Mucosa of rectum (tissue), 2 donors: ENCODE measurements at regions not wholly inside any gene's neighbourhood (a gene's known extent, or its start where the extent isn't known, plus 50 kb on each side); places are given as distances from the start of the nearest gene placed in this dataset.

Experiments used
- H3K27ac ChIP-seq, 2 donors: one replicate each; pipeline ENCODE4 v1.7.0; 2013; ENCODE audit warnings: inconsistent platforms in 2 of 2, low read depth in 2 of 2, low read length in 2 of 2
- H3K27me3 ChIP-seq, 2 donors: one replicate each; pipeline ENCODE4 v1.7.0; 2013; ENCODE audit warnings: low read length in 2 of 2; ENCODE audit not compliant: control insufficient read depth in 2 of 2, insufficient read depth in 2 of 2
- H3K36me3 ChIP-seq, 2 donors: one replicate each; pipeline ENCODE4 v1.7.0; 2013; ENCODE audit warnings: low read length in 2 of 2; ENCODE audit not compliant: control insufficient read depth in 2 of 2, insufficient read depth in 2 of 2
- H3K4me1 ChIP-seq, 2 donors: one replicate each; pipeline ENCODE4 v1.7.0; 2013; ENCODE audit warnings: low read length in 2 of 2, mild to moderate bottlenecking in 1 of 2; ENCODE audit not compliant: control insufficient read depth in 2 of 2, insufficient read depth in 2 of 2
- H3K4me3 ChIP-seq, 2 donors: one replicate each; pipeline ENCODE4 v1.7.0; 2013; ENCODE audit warnings: low read length in 2 of 2
- H3K9ac ChIP-seq, 2 donors: one replicate each; pipeline ENCODE4 v1.7.0; 2013; ENCODE audit warnings: low read length in 2 of 2, low read depth in 1 of 2, mild to moderate bottlenecking in 1 of 2
- H3K9me3 ChIP-seq, 2 donors: one replicate each; pipeline ENCODE4 v1.7.0; 2013; ENCODE audit warnings: low read length in 2 of 2; ENCODE audit not compliant: control insufficient read depth in 2 of 2
- donor health status: healthy.
- donor health status: Normal muscosa, but diverticular disease.

DNA sequence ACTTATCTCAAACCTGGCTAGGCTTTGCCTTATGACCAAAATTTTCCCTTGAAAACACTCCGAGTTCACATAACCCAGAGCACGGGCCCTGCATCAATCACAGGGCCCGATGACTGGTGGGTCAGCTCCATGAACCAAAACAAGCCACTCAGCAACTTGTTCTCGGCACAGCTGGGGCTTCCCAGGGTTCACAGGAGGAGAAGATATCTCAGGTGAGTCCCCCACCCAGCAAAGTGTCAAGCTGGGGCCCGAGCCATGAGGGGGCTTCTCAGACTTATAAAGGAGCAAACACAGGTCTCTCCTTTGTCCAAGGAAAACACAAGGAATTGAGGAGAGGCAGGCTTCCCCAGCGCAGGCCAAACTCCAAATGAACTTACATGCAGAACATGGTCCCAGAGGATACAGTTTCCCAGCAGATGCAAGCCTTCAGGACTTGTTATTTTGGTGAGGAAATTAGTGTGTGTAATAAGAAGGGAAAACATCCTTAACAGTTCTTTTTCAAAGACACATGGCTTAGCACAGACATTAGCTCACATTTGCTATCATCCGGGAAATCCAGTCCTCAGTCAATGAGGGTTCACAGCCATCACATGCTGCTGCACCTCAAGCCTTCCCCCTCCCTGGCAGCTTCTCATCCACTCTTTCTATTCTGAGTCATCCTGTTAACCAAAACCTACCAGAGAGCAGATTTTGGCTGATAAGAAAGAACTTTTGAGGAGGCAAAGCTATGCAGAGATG lies 98.1 kb upstream of the NFIA start:
- H3K36me3 ChIP-seq: no peaks in the 10 kb centered on the region
- no peaks in the 10 kb centered on the region for H3K27me3 ChIP-seq
- no peaks in the 10 kb centered on the region for H3K9me3 ChIP-seq
- H3K4me1 ChIP-seq: no peaks in the 10 kb centered on the region
- H3K9ac ChIP-seq: no peak overlapping the region
- peak overlapping the region in 1 of 2 donors; percentile 32 for H3K27ac ChIP-seq
- H3K4me3 ChIP-seq: no peak overlapping the region

DNA sequence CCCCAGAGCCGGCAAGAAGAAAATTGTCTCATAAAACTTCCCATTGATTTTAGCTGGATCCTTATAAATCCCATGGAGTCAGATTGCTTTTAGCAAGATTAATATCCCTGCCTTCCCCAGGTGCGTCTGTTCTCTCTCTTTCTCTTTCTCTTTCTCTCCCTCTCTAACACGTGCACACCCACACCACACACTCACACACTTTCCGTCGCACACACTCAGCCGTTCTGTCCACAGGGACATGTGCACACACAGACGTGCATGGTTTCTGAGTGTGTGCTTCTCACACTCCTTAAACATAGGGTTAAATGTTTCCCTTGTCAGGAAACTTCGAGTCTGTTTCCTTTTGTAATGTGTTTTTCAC lies 98.7 kb upstream of the NFIA start:
- no peak overlapping the region for H3K9ac ChIP-seq
- H3K36me3 ChIP-seq: no peaks in the 10 kb centered on the region
- H3K27ac ChIP-seq: peak overlapping the region in 1 of 2 donors; percentile 32
- no peaks in the 10 kb centered on the region for H3K27me3 ChIP-seq
- H3K4me3 ChIP-seq: no peak overlapping the region
- no peaks in the 10 kb centered on the region for H3K9me3 ChIP-seq
- no peaks in the 10 kb centered on the region for H3K4me1 ChIP-seq

DNA sequence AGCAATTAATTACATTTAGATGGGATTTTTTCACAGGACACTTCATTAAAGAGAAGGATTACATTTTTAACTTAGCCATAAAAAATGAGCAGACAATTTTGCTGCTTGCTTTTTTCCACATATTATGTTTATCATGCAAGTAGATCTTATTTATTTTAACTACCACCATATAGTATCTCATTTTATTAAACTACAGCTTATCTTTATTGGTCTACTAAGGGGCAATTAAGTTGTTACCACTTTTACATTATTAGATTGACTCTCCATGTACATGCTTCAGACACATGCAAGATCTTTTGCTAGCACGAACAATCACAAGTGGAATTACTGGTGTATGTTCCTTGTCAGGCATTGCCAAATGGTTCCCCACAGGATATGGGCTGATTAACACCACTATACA lies 99.8 kb upstream of the NFIA start:
- H3K27ac ChIP-seq: no peak overlapping the region
- no peaks in the 10 kb centered on the region for H3K4me1 ChIP-seq
- no peaks in the 10 kb centered on the region for H3K27me3 ChIP-seq
- no peaks in the 10 kb centered on the region for H3K9me3 ChIP-seq
- H3K36me3 ChIP-seq: no peaks in the 10 kb centered on the region
- no peak overlapping the region for H3K4me3 ChIP-seq
- H3K9ac ChIP-seq: no peak overlapping the region

DNA sequence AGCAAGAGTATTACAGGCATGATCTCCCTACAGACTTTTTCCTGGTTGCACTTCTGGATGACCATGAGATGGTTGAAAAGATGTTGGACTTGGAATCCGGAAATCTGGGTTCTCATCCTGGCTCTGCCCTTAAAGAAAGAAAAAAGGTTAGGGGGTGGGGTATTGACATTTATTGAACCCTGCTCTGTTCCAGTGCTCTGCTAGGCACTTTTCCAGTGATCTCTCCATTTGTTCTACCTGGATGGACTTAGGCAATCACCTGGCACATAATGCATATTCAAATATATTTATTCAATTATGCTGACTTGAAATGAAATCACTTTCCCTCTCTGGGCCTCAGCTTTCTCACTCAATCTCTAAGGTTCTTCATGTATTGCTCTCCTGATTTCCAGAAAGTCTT lies 101.0 kb upstream of the NFIA start:
- Histone ChIP-seq H3K27ac (no peak overlapping the region), H3K4me3 (no peak overlapping the region), H3K4me1 (no peaks in the 10 kb centered on the region), H3K36me3 (no peaks in the 10 kb centered on the region), H3K27me3 (no peaks in the 10 kb centered on the region), H3K9ac (no peak overlapping the region), H3K9me3 (no peaks in the 10 kb centered on the region)

DNA sequence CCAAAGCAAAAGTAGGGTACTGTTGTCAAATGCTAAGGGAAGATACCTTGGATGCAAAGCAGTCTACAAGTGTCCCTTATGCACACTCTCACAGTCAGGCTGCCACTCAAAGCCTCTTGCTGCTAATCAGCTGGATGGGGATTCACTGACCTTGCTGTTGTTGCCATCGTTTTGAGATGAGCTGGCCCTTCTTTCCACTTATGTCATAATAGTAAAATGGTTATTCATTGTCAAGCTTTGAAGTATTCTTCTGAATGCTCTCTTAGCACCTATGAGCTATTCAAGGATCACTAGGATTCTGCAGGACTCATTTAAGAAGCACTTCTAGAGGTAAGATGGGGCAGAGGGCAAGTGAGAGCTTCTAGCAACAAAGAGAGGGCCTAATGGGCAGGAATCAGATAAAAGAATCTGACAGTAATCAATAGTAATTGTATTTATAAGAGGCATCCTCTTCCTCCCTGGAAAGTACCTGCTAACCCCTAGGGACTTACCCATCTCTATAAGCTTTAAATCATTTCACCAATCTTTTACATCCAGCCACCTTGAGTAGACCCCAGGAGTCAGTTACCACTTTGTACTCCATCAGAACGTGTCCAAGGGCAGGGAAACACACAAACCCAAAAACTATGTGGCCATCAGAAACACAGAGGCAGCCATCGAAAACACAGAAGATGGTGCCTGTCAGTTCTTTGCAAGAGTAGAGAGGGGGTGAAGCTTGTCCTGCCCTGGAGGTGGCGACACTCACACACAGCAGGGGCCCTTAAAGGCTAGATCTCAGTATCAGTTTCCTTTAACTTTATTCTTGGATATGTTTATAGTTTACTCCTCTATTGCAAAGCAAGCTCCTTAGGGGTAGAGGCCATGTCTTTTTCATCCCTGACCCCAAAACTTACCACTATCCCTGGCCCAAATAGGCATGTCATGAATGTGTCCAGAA lies 103.7 kb upstream of the NFIA start:
- Histone ChIP-seq H3K36me3 (no peaks in the 10 kb centered on the region), H3K4me3 (no peak overlapping the region), H3K9me3 (no peaks in the 10 kb centered on the region), H3K27me3 (no peaks in the 10 kb centered on the region), H3K27ac (no peak overlapping the region), H3K9ac (no peak overlapping the region), H3K4me1 (no peaks in the 10 kb centered on the region)

DNA sequence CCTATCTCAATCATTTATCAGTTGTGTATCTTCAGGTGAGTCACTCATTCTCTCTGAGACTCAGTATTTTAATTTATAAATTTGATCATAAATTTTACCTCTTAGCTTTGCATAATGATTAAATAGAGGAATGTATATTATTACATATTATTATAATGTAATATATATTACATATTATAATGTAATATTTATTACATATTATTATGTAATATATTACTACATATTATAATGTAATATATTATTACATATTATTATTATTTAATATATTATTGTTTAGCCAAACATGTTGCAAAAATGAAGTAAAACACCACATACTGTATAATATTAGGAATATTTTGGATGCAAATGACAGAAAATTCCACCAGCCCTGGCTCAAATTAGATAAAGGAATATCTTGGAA lies 104.7 kb upstream of the NFIA start:
- H3K36me3 ChIP-seq: no peaks in the 10 kb centered on the region
- H3K9me3 ChIP-seq: no peaks in the 10 kb centered on the region
- H3K27ac ChIP-seq: no peak overlapping the region
- no peaks in the 10 kb centered on the region for H3K4me1 ChIP-seq
- no peak overlapping the region for H3K4me3 ChIP-seq
- no peaks in the 10 kb centered on the region for H3K27me3 ChIP-seq
- no peak overlapping the region for H3K9ac ChIP-seq

DNA sequence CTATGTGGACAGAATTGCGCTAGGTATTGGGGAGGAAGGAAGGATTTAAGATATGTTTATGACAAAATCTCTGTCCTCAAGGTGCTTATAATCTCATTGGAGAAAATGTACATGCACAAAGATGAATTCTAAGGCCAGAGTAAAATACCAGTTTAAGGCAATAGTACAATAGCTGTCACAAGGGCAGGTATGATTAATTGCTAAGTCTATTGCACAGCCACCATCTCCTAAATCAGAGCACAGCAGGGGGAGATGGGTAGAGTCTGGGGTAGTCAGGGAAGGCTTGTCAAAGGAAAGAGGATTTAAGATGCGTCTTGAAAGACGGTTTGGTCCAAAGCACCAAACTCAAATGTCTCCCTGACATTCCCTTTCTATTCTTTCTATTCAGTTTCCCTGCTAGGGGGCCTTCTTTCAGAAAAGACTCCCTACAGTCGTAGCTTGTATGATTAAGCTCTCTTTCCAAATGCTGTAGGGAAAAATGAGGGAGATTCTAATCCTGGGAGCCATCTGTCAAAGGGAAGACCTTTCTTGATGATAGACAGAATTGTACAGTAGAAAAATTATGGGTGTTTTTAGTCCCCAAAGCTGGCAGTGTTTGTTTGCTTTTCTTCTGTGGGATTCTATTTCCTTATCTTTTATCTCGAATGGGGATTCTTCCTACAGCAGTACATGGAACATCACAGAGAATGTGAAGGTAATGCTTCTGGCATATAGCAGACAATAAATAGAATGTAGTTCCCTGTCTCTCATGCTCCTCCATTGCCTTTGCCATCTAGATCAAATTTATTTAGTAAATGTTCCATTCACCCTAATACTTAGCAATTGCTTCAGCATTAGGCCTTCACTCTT lies 107.6 kb upstream of the NFIA start:
- Histone ChIP-seq H3K4me3 (no peak overlapping the region), H3K4me1 (no peaks in the 10 kb centered on the region), H3K36me3 (no peaks in the 10 kb centered on the region), H3K27me3 (no peaks in the 10 kb centered on the region), H3K27ac (no peak overlapping the region), H3K9ac (no peak overlapping the region), H3K9me3 (no peaks in the 10 kb centered on the region)

DNA sequence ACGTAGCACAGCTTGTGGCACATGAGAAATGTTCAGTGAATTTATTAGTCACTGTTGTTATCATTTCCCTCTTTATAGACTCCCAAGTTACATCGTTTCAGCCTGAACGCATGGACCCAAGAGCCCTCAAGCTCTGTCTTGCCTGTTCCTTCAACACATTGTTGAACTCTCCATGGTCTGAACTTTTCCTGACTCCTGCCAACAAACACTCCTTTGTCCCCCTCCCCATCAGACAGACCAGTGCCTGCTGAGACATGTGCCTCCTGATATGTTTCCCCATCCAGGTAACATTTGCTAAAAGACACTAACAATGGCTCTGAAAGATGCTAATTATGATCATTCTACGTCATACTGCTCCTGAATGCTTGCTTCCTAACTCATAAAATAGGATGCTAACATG lies 108.7 kb upstream of the NFIA start:
- Histone ChIP-seq H3K9ac (no peak overlapping the region), H3K27me3 (no peaks in the 10 kb centered on the region), H3K36me3 (no peaks in the 10 kb centered on the region), H3K9me3 (no peaks in the 10 kb centered on the region), H3K27ac (no peak overlapping the region), H3K4me3 (no peak overlapping the region), H3K4me1 (no peaks in the 10 kb centered on the region)

DNA sequence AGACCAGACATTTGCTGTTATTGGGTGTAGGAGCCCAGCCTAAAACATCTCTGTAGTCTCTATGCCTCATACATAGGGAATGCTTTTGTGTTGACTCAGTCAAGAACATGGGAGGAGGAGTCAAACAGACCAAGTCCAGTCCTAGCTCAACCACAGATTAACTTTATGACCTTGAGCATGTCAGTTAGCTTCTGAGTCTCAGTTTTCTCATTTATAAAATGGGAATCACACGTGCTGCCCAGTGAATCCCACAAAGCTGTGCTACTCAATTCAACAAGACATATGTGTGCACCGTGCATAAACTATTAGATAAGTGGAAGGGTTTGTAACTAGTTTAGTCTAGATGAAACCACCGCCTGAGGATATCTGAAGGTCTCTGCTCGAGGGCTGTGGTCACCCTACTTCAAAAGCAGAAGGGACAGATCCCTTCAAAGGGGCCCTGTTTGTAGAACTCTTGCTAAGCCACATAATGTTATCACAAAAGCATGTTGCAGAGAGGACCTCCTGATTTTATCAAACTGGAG lies 109.5 kb upstream of the NFIA start:
- Histone ChIP-seq H3K27me3 (no peaks in the 10 kb centered on the region), H3K9ac (no peak overlapping the region), H3K36me3 (no peaks in the 10 kb centered on the region), H3K4me3 (no peak overlapping the region), H3K9me3 (no peaks in the 10 kb centered on the region), H3K4me1 (no peaks in the 10 kb centered on the region), H3K27ac (no peak overlapping the region)
